GM19043 (cell line): ENCODE measurements at regions not wholly inside any gene's neighbourhood (a gene's known extent, or its start where the extent isn't known, plus 50 kb on each side); places are given as distances from the start of the nearest gene placed in this dataset.

Source experiments
- ATAC-seq: cut with Tn5 transposase; IDR thresholded peaks from one replicate; pipeline ENCODE4 v1.9.1; 2021; ENCODE audit warnings: low read depth; ENCODE audit not compliant: unreplicated experiment

DNA sequence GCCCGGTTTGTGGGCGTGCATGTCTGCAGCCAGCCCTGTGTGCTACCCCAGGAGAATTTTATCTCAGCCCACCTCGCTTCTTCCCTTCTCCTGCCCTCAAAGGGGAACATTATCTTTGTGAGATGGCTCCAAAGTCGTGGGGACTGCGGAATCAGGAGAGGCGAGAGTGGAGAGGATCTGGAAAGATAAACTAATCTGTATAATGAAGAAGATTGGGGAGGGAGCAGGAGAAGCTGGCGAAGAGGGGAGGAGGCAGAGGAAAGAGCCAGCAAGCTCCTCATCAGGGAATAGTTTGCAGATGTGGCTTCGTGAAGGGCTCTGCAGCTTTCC, 310.3 kb downstream of the MATN1 start:
- ATAC-seq: no peak

DNA sequence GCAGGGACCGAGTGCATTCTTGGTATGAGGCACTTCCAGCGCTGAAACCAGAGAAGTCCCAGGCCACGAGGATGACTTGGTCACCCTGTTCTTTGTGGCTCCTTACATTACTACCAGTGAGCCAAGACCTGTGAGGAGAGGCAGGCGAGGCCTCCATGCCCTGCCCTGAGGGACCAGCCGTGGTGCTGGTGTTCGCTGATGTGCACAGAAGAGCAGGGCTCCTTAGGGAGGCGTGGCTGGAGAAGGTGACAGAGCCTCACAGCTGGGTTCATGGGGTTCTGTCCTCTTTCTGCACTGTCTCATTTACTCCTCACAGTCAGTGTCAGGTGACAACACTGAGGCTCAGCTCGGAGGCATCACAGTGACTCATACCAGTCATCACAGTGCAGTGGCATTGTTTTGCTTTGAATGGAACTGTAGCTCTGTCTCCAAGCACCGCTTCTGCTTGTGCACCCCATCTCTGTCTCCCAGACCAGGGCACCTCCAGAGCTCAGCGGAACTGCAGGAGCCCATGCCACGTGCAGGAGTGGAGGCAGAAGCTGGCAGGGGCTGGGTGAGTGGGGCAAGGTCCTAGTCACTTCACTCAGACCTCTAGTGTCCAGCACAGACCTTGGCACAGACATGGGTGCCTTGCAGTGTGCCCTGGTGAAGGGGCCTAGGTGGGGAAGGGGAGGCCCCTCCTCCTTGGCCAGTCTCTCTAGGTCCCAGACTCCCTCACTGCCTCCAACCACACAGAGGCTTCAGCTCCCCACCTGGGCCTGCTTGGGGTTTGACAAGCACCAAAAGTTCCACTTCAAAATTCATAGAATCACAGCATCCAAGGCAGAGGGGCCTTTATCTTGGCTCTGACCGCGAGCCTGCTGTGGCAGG, 310.9 kb downstream of the MATN1 start:
- ATAC-seq: no peak

DNA sequence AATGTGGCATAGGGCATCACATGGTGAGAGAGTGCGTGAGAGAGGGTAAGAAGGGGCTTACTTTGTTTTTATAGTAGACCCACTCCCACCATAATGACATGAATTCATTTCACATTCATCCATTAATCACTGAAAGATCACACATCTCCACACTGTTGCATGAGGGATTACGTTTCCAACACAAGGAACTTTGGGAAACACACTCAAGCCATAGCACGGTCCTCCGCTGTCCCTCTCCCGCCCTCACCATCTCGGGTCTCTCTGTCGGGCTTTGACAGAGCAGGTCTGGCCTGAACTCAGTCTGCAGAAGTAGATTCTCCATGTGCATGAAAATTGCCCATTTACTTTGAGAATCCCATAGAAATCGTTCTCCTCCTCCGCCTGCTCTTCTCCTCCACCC, 312.2 kb downstream of the MATN1 start:
- no peak for ATAC-seq

DNA sequence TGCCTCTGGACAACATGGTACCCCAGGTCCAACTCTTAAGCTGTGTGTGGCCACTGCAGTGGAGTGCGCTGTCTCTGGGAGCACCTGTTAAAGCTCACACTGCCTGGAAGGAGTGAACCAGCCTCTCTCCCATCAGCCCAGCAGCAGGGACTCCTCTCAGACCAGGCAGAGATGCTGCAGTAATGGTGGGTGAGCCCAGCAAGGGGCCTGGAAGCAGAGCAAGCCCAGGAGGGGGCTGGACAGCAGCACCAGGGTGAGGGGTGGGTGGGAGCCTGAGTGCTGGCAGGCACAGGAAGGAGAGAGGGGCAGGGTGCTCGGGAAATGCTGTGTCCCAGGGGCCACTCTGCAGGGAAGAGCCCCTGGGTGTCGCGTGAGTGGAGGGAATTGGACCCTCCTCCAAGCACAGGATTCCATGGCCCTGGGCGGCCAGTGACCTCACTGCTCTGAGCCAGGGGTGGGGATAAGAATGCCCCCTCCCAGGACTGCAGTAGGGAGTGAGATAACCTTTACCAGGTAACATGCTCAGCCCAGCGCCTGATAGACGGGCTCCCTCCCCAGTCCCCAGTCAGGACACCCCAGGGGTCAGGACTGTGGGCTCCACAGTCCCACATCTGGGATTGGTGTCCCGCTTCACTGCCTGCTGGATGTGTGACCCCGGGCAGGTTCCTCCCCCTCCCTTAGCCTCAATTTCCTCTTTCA, 313.1 kb downstream of the MATN1 start:
- ATAC-seq: no peak

DNA sequence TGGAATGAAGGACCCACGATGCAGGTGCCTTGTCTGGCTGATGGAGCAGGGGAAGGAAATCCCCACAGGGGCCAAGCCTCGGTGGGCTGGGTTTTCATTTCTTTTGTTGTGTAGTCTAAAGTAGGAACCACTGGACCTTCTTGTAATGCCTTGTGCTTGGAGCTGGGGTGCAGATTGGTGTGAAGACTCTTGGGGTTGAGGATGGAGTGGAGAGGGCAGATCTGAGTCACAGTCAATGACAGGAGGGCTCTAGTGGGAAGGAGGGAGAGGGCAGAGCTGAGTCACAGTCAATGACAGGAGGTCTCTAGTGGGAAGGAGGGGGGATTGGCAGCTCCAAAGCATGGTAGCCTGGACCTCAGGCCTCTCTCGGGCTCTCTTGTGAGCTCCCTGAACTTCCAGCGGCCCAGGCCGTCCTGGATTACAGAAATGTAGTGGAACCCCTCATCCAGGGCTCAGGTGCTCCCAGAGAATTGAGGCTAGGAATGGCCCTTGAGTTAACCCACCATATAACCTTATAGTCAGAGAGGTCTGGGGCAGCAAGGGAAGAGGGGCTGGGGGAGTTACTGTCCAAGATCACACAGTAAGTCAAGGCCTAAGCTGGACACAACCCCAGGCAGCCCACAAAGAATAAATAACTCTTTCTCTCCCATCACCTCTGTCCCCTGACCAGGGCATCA, 313.8 kb downstream of the MATN1 start:
- no peak for ATAC-seq

DNA sequence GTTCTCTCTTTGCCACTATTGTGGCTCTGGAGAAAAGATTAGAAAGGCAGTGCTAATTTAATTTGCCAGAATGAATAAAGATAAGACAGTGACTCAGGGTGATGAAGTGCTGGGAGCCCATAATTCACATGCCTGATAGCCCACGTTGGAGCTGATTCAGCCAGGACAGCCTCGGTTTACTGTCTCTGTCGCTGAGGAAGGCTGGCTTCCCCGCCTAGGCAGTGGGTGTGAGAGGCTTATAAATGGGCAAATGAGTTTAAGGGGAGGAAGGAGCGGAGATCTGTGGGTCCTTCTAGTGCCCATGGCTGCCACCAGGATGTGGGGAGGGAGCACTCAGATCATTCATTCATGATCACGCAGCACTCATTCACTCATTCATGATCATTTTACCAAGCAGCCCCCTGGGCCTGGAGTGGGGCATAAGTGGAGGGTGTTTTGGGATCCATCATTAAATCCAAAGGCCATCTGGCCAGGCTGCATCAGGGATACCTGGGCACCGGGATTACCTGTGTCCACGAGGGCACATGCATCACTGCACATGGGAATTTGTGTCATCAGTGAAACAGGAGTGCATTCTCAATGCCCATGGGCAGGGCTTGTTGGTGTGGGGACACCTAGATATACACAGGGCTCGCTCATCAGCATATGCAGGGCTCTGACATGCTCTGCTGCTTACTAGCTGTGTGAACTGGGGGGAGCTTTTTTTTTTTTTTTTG, 315.4 kb downstream of the MATN1 start:
- no peak for ATAC-seq

DNA sequence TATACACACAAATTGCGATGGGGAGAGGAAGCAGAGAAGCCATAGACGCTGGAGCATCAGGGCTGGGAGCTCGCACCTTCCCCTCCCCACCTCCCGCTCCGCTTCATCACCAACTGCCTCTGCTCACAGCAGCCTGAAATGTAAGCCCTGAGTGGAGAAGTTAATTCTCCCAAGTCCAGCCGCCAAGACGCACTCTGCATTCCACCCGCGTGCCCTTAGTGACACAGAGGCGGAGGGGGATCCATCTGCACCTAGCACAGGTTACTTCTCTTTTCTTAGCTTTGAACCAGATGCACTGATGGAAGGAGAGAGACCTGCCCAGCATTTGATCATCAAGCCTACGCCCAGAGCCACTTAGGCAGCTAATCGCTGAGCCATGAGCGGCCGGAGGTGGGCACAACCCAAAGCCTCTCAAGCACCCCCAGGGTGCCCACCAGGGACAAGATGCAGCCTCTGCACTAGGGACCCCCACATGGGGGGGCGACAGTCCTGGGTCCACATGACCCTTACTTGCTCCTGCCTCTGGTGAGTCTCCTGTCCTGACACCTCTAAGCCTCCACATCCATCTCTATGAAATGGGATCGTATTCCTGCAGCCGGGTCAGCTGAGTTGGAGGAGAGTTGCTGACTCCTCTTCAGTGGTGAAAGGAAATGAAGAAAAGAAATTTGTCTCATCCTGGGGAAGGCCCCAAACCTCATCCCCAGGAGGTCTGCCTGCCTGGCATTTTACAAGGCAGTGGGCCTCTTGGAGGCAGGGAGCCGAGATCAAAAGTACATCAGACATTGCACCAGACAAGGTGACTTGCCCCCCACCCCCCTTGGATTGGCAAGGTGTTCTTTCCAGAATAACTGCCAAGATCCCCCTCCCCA, 316.2 kb downstream of the MATN1 start:
- ATAC-seq: no peak

DNA sequence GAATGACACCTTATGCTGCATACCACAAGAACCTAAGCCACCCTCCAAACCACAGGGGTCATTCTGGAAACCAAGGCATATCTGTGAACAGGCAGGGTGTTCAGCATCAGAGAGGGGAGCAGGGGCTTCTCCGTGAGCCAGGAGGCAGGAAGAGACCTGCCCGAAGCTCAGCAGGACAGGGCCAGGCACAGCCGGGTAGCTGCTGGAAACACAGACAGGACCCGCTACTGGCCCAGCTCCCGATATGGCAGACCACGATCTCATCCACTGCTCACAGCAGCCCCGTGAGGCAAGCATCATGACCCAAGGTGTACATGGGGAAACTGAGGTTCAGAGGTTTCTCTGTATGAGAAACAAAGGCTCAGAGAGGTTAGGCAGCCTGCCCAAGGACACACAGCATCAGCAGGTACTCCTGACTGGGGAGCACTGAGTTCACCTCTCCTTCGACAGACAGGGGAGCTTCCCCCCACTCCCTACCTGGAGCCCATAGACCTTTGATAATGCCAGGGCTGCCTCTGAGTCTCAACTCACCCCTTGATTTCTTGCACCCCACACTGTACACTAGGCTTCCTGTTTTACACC, 317.7 kb downstream of the MATN1 start:
- ATAC-seq: no peak

DNA sequence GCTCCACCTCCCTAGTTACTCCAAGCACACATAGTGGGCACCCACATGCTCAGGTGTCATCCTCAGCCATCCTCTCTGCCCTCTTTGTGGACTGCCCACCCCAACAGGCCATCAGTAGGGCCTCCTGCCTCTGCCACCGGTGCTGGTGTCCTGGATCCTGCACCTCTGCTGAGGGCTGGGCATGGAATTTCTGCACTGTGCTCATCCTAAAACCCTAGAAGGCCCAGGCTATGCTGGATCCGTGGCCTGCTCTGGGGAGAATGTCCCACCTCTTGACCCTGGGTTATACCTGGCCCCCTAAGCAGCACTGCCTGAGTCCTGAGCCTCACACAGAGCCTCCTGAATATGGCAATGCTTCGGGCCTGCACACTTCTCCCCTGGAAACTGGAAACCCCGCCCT, 318.3 kb downstream of the MATN1 start:
- ATAC-seq: no peak

DNA sequence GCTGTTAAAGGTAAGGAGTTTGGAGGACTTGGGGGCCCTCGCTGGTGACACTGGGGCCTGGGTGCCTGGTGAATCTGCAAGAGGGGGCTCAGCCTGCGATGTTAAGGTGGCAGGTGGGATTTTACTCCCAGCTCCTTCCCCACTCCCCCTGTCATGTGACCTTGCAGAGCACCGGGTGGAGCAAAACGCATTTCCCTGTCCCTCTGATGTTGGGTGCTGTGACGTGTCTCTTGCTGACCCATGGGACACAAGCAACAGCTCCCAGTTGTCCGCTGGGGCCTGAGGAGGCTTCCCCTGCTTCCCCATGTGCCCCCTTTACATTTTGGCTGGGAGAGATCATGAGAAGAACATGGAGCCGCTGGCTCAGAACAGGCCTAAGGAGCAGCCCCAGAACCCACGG, 319.0 kb downstream of the MATN1 start:
- no peak for ATAC-seq

DNA sequence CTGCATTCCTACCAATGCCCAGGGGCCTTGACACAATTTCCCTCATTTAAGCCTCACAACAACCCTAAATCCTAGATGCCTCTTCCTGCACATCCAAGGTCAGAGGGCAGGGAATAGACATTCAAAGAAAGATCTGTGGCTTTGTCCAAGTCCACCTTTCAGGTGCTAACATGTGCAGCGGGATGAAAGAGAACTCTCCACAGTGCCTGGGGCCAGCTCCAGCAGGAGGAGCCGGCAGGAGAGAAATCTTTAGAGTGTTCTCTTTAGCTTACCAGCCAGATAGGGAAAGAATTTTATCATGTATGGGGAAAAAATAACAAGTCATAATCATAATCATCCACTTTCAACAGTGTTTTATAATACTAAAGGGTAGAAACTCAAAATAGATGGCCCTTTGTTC, 319.7 kb downstream of the MATN1 start:
- no peak for ATAC-seq

DNA sequence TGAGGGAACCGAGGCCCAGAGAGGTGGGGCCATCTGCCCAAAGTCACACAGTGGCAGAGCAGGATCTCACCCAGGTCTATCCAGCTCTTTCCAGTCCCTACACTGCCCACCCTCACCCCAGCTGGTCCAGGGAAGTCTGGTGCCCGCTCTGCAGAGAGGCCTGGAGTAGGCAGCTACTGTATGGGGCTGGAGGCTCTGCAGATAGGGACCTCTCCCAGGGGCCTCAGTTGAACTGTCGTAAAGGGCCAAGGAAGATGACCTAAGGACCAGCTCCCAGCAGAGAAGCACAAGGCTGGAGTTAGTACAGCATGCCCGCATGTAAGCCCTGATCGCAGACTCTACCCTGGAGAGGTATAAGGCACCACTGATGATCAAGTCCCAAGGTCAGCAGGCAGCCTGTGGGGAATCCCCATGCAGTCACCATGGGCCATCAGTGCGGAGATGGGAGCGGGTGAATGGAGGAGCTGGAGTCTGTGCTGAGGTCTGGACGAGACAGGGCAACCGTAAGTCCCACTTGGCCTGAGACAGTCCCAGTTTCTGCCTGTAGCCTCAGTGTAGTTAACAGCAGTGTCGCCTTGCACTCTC, 320.2 kb downstream of the MATN1 start:
- no peak for ATAC-seq

DNA sequence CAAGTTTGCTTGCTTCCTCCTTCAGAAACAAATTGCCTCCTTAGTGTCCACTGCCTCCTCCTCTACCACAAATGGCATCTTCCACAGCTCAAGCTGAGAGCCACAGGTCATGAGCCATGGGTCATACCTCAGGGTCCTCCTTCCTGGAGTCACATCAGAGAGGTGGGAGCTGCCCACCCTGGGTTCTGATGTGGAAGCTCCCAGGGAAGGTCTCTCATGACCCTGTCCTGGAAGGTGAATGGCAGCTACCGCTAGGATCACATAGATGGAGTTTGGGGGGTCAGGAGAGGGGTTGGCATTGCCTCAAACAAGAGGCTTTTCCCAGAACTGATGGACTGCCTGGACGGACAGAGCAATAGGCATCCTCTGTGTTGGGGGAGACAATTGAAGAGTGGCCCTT, 321.4 kb downstream of the MATN1 start:
- ATAC-seq: no peak

DNA sequence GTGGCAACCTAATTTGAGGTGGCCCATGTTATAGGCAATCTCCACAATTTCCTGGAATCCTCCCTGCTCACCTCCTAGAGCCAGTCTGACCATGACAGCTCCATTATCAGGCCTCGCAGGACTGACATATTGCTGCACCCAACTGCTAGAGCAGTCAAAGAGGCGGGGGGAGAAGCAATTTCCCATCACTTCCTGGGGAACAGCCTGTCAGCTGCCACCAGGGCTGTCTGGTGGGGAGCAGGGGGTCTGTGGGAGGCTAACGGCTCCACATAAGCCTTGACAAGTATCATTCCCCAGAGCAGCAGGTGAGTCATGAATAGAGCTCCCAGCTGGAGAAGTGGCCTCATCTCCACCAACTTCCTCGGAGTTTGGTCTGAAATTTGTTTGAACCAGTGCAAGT, 322.9 kb downstream of the MATN1 start:
- no peak for ATAC-seq

DNA sequence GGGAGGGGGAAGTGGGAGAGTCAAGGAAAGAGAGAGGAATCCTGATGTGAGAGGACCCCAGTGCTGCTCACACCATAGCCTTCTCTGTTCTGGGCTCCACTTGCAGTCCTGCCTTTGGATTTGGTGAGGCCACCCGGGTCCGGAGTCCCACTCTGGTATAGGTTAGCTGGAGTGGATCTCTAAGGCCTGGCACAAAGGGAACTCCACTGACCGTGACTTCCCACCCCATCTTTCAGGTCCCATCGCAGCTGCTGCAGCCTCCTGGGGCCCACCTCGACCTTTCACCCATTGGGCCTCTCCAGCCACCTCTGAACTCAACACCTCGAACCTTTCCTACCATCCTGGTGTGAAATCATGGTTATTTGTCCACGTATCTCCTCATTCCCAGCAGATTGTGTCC, 324.4 kb downstream of the MATN1 start:
- no peak for ATAC-seq

DNA sequence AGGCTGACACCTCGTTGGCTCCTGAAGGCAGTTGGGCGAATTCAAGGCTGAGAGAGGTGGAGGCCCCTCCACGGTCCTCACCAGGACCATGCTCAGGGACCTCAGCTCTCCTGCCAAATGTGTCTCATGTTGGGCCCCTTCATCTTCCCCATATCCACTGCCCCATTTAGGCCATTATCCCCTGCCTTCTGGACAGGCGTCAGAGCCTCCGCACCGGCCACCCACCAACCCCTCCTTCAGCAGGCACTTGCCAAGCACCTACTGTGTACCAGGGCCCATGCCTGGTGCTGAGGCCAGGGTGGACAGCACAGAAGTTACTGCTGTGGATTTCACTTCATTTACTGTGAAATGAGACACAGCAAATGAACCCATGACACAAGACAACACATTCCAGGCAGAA, 325.8 kb downstream of the MATN1 start:
- no peak for ATAC-seq

DNA sequence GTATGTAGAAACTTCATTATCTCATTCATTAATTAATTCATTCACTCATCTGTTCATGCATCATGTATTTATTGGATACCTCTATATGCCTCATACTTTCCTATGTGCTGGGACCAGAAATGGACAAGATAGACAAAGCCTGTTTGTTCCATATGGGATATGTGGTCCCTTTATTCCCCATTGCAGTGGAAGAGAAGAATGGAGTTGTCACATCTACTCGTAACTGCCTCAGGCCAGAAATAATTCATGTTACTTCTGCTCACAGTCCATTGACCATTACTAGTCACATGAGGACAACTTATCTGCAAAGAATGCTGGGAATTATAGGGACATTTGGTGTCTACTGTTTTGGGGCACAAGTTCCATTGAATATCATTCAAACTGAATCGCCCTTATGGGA, 327.8 kb downstream of the MATN1 start:
- no peak for ATAC-seq

DNA sequence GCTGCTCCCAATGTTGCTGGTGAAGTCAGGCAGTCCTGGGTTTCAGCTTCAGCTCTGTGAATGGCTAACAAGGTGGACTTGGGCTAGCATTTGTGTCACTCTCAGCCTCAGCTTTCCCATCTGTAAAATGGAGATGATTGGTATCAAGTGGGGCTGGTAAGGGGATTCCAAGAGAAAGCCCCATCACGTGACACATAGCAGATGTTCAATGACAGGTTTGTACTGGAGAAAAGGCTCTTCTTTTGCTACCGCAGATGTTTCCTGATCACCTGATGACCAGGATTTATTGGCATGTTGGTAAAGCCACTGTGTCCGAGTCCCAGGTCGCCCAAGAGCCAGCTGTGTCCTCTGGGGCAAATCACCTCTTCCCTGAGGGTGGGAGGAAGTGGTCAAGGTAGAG, 335.0 kb downstream of the MATN1 start:
- no peak for ATAC-seq

DNA sequence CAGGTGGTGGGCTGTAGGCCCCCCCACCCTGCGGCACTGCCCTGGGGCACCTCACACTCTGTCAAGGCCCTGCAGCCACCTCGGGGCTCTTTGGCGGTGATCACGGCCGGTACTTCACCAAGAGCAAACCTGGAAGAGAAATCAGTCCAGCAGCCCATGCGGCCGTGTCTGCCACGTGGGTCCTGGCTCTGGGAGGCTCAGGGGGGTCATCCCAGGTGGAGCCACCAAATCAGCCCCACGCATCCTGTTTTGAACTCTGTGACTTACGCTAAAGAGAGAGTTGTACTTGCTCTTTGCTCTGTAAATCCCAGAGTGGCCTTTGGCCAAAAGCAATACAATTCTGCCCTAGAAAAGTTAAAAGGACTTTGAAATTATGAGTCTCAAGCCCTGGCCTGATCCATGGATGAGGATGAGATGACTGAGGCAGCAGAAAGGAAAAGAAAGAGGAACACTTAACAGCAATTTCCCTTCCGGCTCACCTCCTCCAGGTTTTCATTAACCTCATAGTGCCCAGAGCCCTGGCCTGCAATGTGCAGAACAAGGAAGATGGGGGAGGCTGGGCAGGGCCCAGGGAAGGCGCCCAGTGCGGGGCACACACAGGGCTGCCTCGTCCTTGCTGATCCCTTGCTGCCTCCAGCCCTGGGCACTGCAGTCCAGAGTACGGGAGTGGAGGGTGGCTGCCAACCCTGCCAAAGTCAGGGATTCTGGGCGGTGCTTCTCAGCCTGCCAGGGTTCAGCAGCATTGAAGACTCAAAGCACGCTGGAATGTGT, 337.0 kb downstream of the MATN1 start:
- no peak for ATAC-seq
